ENCODE measurements at regions not wholly inside any gene's neighbourhood (a gene's known extent, or its start where the extent isn't known, plus 50 kb on each side); places are given as distances from the start of the nearest gene placed in this dataset.

- BruUV-seq (replicated peaks): no TSS peak
- no peak overlapping the region for H3K9ac ChIP-seq (ENCODE audit: low read depth, low read length)
- no peak overlapping the region for H3K56ac ChIP-seq (ENCODE audit: extremely low read depth, insufficient read depth, low read length)
- no peak overlapping the region for H3K23ac ChIP-seq (ENCODE audit: low read depth, low read length)
- no peak overlapping the region for H4K91ac ChIP-seq (ENCODE audit: insufficient read depth, low read depth, low read length)
- no peak overlapping the region for H3K4me3 ChIP-seq (ENCODE audit: insufficient read depth, low read depth, low read length)
- ChIA-PET CTCF (interaction anchor here (0.6 to 1.5 kb wide), 2 partner anchors 44 to 418 kb away, joined by 3 to 6 read pairs; no protein-coding TSS in a partner anchor), POLR2A (ENCODE audit: unreplicated experiment) (no interaction called here)
- H3K14ac ChIP-seq (replicated peaks; ENCODE audit: low read depth, low read length): no peak overlapping the region
- no peak overlapping the region for H2BK120ac ChIP-seq (ENCODE audit: low read depth, low read length)
- no peaks in the 10 kb centered on the region for H3K79me1 ChIP-seq (ENCODE audit: low read depth in 1 of 2, low read length in 2 of 2)
- dilution Hi-C loops (cut with HindIII; ENCODE audit: low sequenced_read_pairs, unreplicated experiment): no loop called here
- peaks cover 2% of the 10 kb centered on the region; the same call in 1 of the 2 replicates for H3K4me1 ChIP-seq (ENCODE audit: control insufficient read depth, insufficient read depth, low read length)
- ATAC-seq (ENCODE audit: low read depth) (no peak), DNase-seq (no peak)
- H3K4me2 ChIP-seq (ENCODE audit: low read depth, low read length): no peak overlapping the region
- no peak overlapping the region for H2BK20ac ChIP-seq (ENCODE audit: low read depth, low read length)
- no peak overlapping the region for H4K5ac ChIP-seq (ENCODE audit: low read depth, low read length)
- H2AFZ ChIP-seq (replicated peaks; ENCODE audit: low read length, poor library complexity): peak overlapping the region; percentile 72
- H3K18ac ChIP-seq (ENCODE audit: low read depth, low read length): no peak overlapping the region
- H2AK9ac ChIP-seq (replicated peaks; ENCODE audit: low read depth, low read length, poor library complexity): no peak overlapping the region
- no peak for TF ChIP-seq ELK1 (IDR thresholded peaks at IDR 0.05; ENCODE audit: borderline replicate concordance, low read depth, low read length)
- TF ChIP-seq RFX5 (IDR thresholded peaks at IDR 0.05; ENCODE audit: low read depth, low read length): no peak
- no peak for TF ChIP-seq CHD1 (IDR thresholded peaks at IDR 0.05; ENCODE audit: low read depth, low read length)
- TF ChIP-seq MAFK (IDR thresholded peaks at IDR 0.05; ENCODE audit: low read depth, low read length): no peak
- WGBS, 2 experiments (ENCODE audit: extremely low coverage in 2 of 2, insufficient read length in 1 of 2): no CpG with 5 or more reads among the region's 2 CpGs
- H3K27ac ChIP-seq (ENCODE audit: insufficient read depth, low read length): no peak overlapping the region
- in situ Hi-C loops (cut with MboI; ENCODE audit: low sequenced_read_pairs): loop anchor here (5.0 kb wide), 2 partner anchors 409 to 494 kb away; no protein-coding TSS in a partner anchor
- no peak overlapping the region for H2AK5ac ChIP-seq (ENCODE audit: low read depth, low read length)
- no peaks in the 10 kb centered on the region for H3K9me1 ChIP-seq (ENCODE audit: insufficient read depth, low read length)
- H2BK5ac ChIP-seq (ENCODE audit: low read depth, low read length, poor library complexity, severe bottlenecking): no peak overlapping the region
- H4K20me1 ChIP-seq (ENCODE audit: insufficient read depth, low read length): no peaks in the 10 kb centered on the region
- no peaks in the 10 kb centered on the region for H3K36me3 ChIP-seq (ENCODE audit: control insufficient read depth, insufficient read depth, low read length)
- H3K9me3 ChIP-seq (ENCODE audit: control insufficient read depth, insufficient read depth, low read length): no peaks in the 10 kb centered on the region
- intact Hi-C loops (cut with micrococcal nuclease): loop anchor here (2.0 kb wide), 1 partner anchor 260 kb away; no protein-coding TSS in a partner anchor
- no peak overlapping the region for H3K4ac ChIP-seq (ENCODE audit: low read depth, low read length)
- no peak overlapping the region for H2BK15ac ChIP-seq (ENCODE audit: low read depth, low read length)
- H4K8ac ChIP-seq (ENCODE audit: low read depth in 2 of 2, low read length in 2 of 2): no peak overlapping the region
- peaks cover 9% of the 10 kb centered on the region for H3K27me3 ChIP-seq (ENCODE audit: control insufficient read depth, insufficient read depth, low read length)
Observed at GRCh38 chr2:62410926-62411456, 95.0 kb downstream of the TMEM17 start.

Data from IMR-90 (cell line).